ENCODE measurements at regions not wholly inside any gene's neighbourhood (a gene's known extent, or its start where the extent isn't known, plus 50 kb on each side); places are given as distances from the start of the nearest gene placed in this dataset.

- no peak for TF ChIP-seq POLR2AphosphoS5 (IDR thresholded peaks at IDR 0.05)
- TF ChIP-seq, protein P1, sequence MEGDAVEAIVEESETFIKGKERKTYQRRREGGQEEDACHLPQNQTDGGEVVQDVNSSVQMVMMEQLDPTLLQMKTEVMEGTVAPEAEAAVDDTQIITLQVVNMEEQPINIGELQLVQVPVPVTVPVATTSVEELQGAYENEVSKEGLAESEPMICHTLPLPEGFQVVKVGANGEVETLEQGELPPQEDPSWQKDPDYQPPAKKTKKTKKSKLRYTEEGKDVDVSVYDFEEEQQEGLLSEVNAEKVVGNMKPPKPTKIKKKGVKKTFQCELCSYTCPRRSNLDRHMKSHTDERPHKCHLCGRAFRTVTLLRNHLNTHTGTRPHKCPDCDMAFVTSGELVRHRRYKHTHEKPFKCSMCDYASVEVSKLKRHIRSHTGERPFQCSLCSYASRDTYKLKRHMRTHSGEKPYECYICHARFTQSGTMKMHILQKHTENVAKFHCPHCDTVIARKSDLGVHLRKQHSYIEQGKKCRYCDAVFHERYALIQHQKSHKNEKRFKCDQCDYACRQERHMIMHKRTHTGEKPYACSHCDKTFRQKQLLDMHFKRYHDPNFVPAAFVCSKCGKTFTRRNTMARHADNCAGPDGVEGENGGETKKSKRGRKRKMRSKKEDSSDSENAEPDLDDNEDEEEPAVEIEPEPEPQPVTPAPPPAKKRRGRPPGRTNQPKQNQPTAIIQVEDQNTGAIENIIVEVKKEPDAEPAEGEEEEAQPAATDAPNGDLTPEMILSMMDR (IDR thresholded peaks at IDR 0.05) = no peak
- TF ChIP-seq POLR2A (IDR thresholded peaks at IDR 0.05) = no peak
Measured at GRCh38 chr13:31674051-31674450, 65.3 kb upstream of the RXFP2 start.

Data from breast epithelium (tissue), 3 donors.